Activated CD4-positive, alpha-beta T cell treated with anti-CD3 and anti-CD28 coated beads for 36 hours (primary cell): ENCODE measurements at regions not wholly inside any gene's neighbourhood (a gene's known extent, or its start where the extent isn't known, plus 50 kb on each side); places are given as distances from the start of the nearest gene placed in this dataset.

Experiments used
- ATAC-seq: fragments of 200-7000 bp; cut with Tn5 transposase; one replicate; pipeline ENCODE4 v1.10.0; 2021; ENCODE audit warnings: mild to moderate bottlenecking, moderate library complexity
- CTCF ChIA-PET: fragments of 350-600 bp; sonication (Branson Sonifier 250); formaldehyde crosslinking; loops from one replicate; lab custom pipeline; 2021; ENCODE audit warnings: antibody characterized with exemption; lab: Charles Lee
- POLR2A ChIA-PET: fragments of 350-600 bp; sonication (Branson Sonifier 250); formaldehyde crosslinking; loops from one replicate; lab custom pipeline; 2021; ENCODE audit warnings: antibody characterized with exemption, inconsistent platforms; lab: Charles Lee
- DNase-seq: peaks from one replicate; pipeline ENCODE4 v3.0.0-alpha.2; 2020
- H3K27ac Mint-ChIP-seq: one replicate; pipeline ENCODE4 v1.8.0; 2021; ENCODE audit warnings: mixed read lengths
- H3K27me3 Mint-ChIP-seq: one replicate; pipeline ENCODE4 v1.8.0; 2021; ENCODE audit warnings: mixed read lengths
- H3K36me3 Mint-ChIP-seq: one replicate; pipeline ENCODE4 v1.8.0; 2021; ENCODE audit warnings: low read depth, mixed read lengths
- H3K4me1 Mint-ChIP-seq: one replicate; pipeline ENCODE4 v1.8.0; 2021; ENCODE audit warnings: mixed read lengths
- H3K4me3 Mint-ChIP-seq: one replicate; pipeline ENCODE4 v1.8.0; 2021; ENCODE audit warnings: mild to moderate bottlenecking, moderate library complexity, mixed read lengths
- H3K9me3 Mint-ChIP-seq: one replicate; pipeline ENCODE4 v1.8.0; 2021; ENCODE audit warnings: low read depth, mixed read lengths
- intact Hi-C, 2 experiments: fragments of 100-400 bp; cut with DNase I in 1 of 2; cut with micrococcal nuclease in 1 of 2; formaldehyde crosslinking; loops; one replicate each; pipeline versions ENCODE4 v1.14.2 to v1.15.1; 2022 to 2024; cut with DNase I, micrococcal nuclease

GRCh38 chr6:87905101-87905641 is 142.5 kb upstream of the SPACA1 start:
- no peak overlapping the region for H3K27ac Mint-ChIP-seq
- H3K9me3 Mint-ChIP-seq = no peaks in the 10 kb centered on the region
- ChIA-PET CTCF (interaction anchor here (0.6 to 1.5 kb wide), 2 partner anchors 15 to 105 kb away, joined by 3 to 6 read pairs; no protein-coding TSS in a partner anchor), POLR2A (no interaction called here)
- no peak overlapping the region for H3K4me3 Mint-ChIP-seq
- peaks cover 27% of the 10 kb centered on the region for H3K4me1 Mint-ChIP-seq
- peaks cover 4% of the 10 kb centered on the region for H3K27me3 Mint-ChIP-seq
- intact Hi-C loops = loop anchor here (5.0 to 10.0 kb wide), 2 partner anchors 173 to 200 kb away; partner anchors contain the start of gene AKIRIN2 (in 1 of the 2)
- DNase-seq = no peak
- H3K36me3 Mint-ChIP-seq = no peaks in the 10 kb centered on the region
- no peak for ATAC-seq

- Mint-ChIP-seq H3K27ac (no peak overlapping the region), H3K9me3 (no peaks in the 10 kb centered on the region), H3K4me1 (peaks cover 23% of the 10 kb centered on the region), H3K27me3 (peaks cover 4% of the 10 kb centered on the region), H3K36me3 (no peaks in the 10 kb centered on the region), H3K4me3 (no peak overlapping the region)
- CTCF ChIA-PET = no interaction called here
- POLR2A ChIA-PET = no interaction called here
- intact Hi-C loops = loop anchor here in 1 of 2 experiments (10.0 kb wide), 1 partner anchor 199 kb away; the partner anchor contains the start of gene AKIRIN2
- ATAC-seq (no peak), DNase-seq (no peak)
These were observed 143.6 kb upstream of the SPACA1 start for GRCh38 chr6:87904011-87904410.

- Mint-ChIP-seq H3K4me1 (peaks cover 16% of the 10 kb centered on the region), H3K27me3 (peaks cover 4% of the 10 kb centered on the region), H3K27ac (no peak overlapping the region), H3K9me3 (no peaks in the 10 kb centered on the region), H3K36me3 (no peaks in the 10 kb centered on the region), H3K4me3 (no peak overlapping the region)
- no peak for DNase-seq
- no peak for ATAC-seq
- ChIA-PET POLR2A (no interaction called here), CTCF (interaction anchor here (1.5 kb wide), 1 partner anchor 31 kb away, joined by 3 read pairs; no protein-coding TSS in a partner anchor)
- intact Hi-C loops = loop anchor here in 1 of 2 experiments (10.0 kb wide), 1 partner anchor 199 kb away; the partner anchor contains the start of gene AKIRIN2
These were observed 144.3 kb upstream of the SPACA1 start for GRCh38 chr6:87903323-87903722.

- no peak overlapping the region for H3K4me3 Mint-ChIP-seq
- intact Hi-C loops = loop anchor here in 1 of 2 experiments (10.0 kb wide), 1 partner anchor 198 kb away; the partner anchor contains the start of gene AKIRIN2
- H3K27me3 Mint-ChIP-seq = peaks cover 4% of the 10 kb centered on the region
- no peaks in the 10 kb centered on the region for H3K9me3 Mint-ChIP-seq
- POLR2A ChIA-PET = no interaction called here
- CTCF ChIA-PET = interaction anchor here (1.5 kb wide), 1 partner anchor 30 kb away, joined by 3 read pairs; no protein-coding TSS in a partner anchor
- DNase-seq (no peak), ATAC-seq (no peak)
- no peaks in the 10 kb centered on the region for H3K36me3 Mint-ChIP-seq
- peaks cover 6% of the 10 kb centered on the region for H3K4me1 Mint-ChIP-seq
- H3K27ac Mint-ChIP-seq = no peak overlapping the region
These were observed 145.3 kb upstream of the SPACA1 start for GRCh38 chr6:87902383-87902782.

GRCh38 chr6:87901613-87902012 is 146.0 kb upstream of the SPACA1 start:
- H3K4me1 Mint-ChIP-seq = no peaks in the 10 kb centered on the region
- DNase-seq = no peak
- H3K36me3 Mint-ChIP-seq = no peaks in the 10 kb centered on the region
- intact Hi-C loops = loop anchor here in 1 of 2 experiments (10.0 kb wide), 1 partner anchor 197 kb away; the partner anchor contains the start of gene AKIRIN2
- peaks cover 4% of the 10 kb centered on the region for H3K27me3 Mint-ChIP-seq
- H3K9me3 Mint-ChIP-seq = no peaks in the 10 kb centered on the region
- no peak for ATAC-seq
- H3K4me3 Mint-ChIP-seq = no peak overlapping the region
- CTCF ChIA-PET = interaction anchor here (1.5 kb wide), 1 partner anchor 29 kb away, joined by 3 read pairs; no protein-coding TSS in a partner anchor
- no peak overlapping the region for H3K27ac Mint-ChIP-seq
- POLR2A ChIA-PET = no interaction called here

GRCh38 chr6:87900160-87900698 is 147.4 kb upstream of the SPACA1 start:
- intact Hi-C loops = loop anchor here in 1 of 2 experiments (10.0 kb wide), 1 partner anchor 195 kb away; the partner anchor contains the start of gene AKIRIN2
- Mint-ChIP-seq H3K9me3 (no peaks in the 10 kb centered on the region), H3K36me3 (no peaks in the 10 kb centered on the region), H3K27me3 (no peaks in the 10 kb centered on the region), H3K27ac (no peak overlapping the region), H3K4me3 (no peak overlapping the region), H3K4me1 (no peaks in the 10 kb centered on the region)
- CTCF ChIA-PET = interaction anchor here (0.7 kb wide), 1 partner anchor 15 kb away, joined by 3 read pairs; no protein-coding TSS in a partner anchor
- no peak for ATAC-seq
- POLR2A ChIA-PET = no interaction called here
- DNase-seq = no peak

- ATAC-seq (no peak), DNase-seq (no peak)
- Mint-ChIP-seq H3K36me3 (no peaks in the 10 kb centered on the region), H3K4me1 (no peaks in the 10 kb centered on the region), H3K4me3 (no peak overlapping the region), H3K9me3 (no peaks in the 10 kb centered on the region), H3K27ac (no peak overlapping the region), H3K27me3 (no peaks in the 10 kb centered on the region)
- ChIA-PET CTCF (interaction anchor here (0.7 kb wide), 1 partner anchor 16 kb away, joined by 3 read pairs; no protein-coding TSS in a partner anchor), POLR2A (no interaction called here)
- intact Hi-C loops = loop anchor here in 1 of 2 experiments (10.0 kb wide), 1 partner anchor 195 kb away; the partner anchor contains the start of gene AKIRIN2
These were observed 148.0 kb upstream of the SPACA1 start for GRCh38 chr6:87899499-87900147.

GRCh38 chr6:87897663-87898062 is 150.0 kb upstream of the SPACA1 start:
- no peaks in the 10 kb centered on the region for H3K27me3 Mint-ChIP-seq
- H3K4me1 Mint-ChIP-seq = no peaks in the 10 kb centered on the region
- no peaks in the 10 kb centered on the region for H3K9me3 Mint-ChIP-seq
- DNase-seq = no peak
- ATAC-seq = no peak
- ChIA-PET POLR2A (no interaction called here), CTCF (no interaction called here)
- no peaks in the 10 kb centered on the region for H3K36me3 Mint-ChIP-seq
- H3K27ac Mint-ChIP-seq = no peak overlapping the region
- intact Hi-C loops = no loop called here
- H3K4me3 Mint-ChIP-seq = no peak overlapping the region

- ChIA-PET POLR2A (no interaction called here), CTCF (no interaction called here)
- Mint-ChIP-seq H3K27me3 (no peaks in the 10 kb centered on the region), H3K36me3 (no peaks in the 10 kb centered on the region), H3K27ac (no peak overlapping the region), H3K4me1 (no peaks in the 10 kb centered on the region), H3K9me3 (no peaks in the 10 kb centered on the region), H3K4me3 (no peak overlapping the region)
- no peak for ATAC-seq
- no peak for DNase-seq
- intact Hi-C loops = no loop called here
These were observed 150.6 kb upstream of the SPACA1 start for GRCh38 chr6:87897013-87897412.

GRCh38 chr6:87887266-87887665 is 160.4 kb upstream of the SPACA1 start:
- no peaks in the 10 kb centered on the region for H3K9me3 Mint-ChIP-seq
- intact Hi-C loops = no loop called here
- CTCF ChIA-PET = interaction anchor here (1.0 kb wide), 1 partner anchor 27 kb away, joined by 3 read pairs; no protein-coding TSS in a partner anchor
- H3K27ac Mint-ChIP-seq = no peak overlapping the region
- POLR2A ChIA-PET = no interaction called here
- no peaks in the 10 kb centered on the region for H3K4me1 Mint-ChIP-seq
- no peaks in the 10 kb centered on the region for H3K36me3 Mint-ChIP-seq
- peaks cover 12% of the 10 kb centered on the region for H3K27me3 Mint-ChIP-seq
- ATAC-seq (no peak), DNase-seq (no peak)
- H3K4me3 Mint-ChIP-seq = no peak overlapping the region

- Mint-ChIP-seq H3K9me3 (no peaks in the 10 kb centered on the region), H3K36me3 (no peaks in the 10 kb centered on the region), H3K27me3 (peaks cover 14% of the 10 kb centered on the region), H3K27ac (no peak overlapping the region), H3K4me1 (no peaks in the 10 kb centered on the region), H3K4me3 (no peak overlapping the region)
- ATAC-seq = no peak
- ChIA-PET POLR2A (no interaction called here), CTCF (interaction anchor here (0.6 to 1.3 kb wide), 2 partner anchors 9 to 25 kb away, joined by 3 to 5 read pairs; no protein-coding TSS in a partner anchor)
- no peak for DNase-seq
- intact Hi-C loops = no loop called here
These were observed 163.4 kb upstream of the SPACA1 start for GRCh38 chr6:87884203-87884602.
